WI38 (cell line): ENCODE measurements at regions not wholly inside any gene's neighbourhood (a gene's known extent, or its start where the extent isn't known, plus 50 kb on each side); places are given as distances from the start of the nearest gene placed in this dataset.
"Not testable (repeated sequence)": the region's sequence is repeated elsewhere in the genome, so short reads cannot be mapped to it uniquely, and the experiment has no call there.

ENCODE experiments used
- H3K4me3 ChIP-seq: 2 replicates; pipeline ENCODE4 v1.5.1; 2011; ENCODE audit warnings: low read depth, mild to moderate bottlenecking, control low read depth, low read length
- TF ChIP-seq, protein P1 (sequence below): IDR thresholded peaks from 2 replicates; pipeline ENCODE4 v1.5.1; 2012; ENCODE audit warnings: low read depth, mild to moderate bottlenecking, control low read depth, low read length

DNA sequence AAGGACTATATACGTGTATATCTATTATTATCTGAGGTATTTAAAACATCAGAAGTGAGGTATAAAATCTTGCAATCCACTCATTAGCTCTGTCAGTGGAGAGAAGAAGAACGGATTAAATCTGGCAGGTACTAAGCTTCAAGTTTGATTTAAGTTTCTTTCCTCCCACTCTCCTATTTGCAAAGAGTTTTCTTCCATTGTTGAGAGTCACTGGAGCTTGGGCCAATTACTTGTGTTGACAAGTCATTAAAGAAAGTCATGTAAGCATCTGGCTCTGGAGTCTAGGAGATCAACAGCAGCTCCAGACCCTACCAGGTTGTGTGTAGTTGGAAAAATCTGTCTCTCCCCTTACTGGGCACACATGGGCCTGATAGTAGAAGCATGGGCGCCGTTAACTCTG, 476.8 kb upstream of the SMARCA2 start:
- no peak overlapping the region for H3K4me3 ChIP-seq
- TF ChIP-seq, protein P1, sequence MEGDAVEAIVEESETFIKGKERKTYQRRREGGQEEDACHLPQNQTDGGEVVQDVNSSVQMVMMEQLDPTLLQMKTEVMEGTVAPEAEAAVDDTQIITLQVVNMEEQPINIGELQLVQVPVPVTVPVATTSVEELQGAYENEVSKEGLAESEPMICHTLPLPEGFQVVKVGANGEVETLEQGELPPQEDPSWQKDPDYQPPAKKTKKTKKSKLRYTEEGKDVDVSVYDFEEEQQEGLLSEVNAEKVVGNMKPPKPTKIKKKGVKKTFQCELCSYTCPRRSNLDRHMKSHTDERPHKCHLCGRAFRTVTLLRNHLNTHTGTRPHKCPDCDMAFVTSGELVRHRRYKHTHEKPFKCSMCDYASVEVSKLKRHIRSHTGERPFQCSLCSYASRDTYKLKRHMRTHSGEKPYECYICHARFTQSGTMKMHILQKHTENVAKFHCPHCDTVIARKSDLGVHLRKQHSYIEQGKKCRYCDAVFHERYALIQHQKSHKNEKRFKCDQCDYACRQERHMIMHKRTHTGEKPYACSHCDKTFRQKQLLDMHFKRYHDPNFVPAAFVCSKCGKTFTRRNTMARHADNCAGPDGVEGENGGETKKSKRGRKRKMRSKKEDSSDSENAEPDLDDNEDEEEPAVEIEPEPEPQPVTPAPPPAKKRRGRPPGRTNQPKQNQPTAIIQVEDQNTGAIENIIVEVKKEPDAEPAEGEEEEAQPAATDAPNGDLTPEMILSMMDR = no peak

- TF ChIP-seq, protein P1 = no peak
- H3K4me3 ChIP-seq = no peak overlapping the region
Measured at GRCh38 chr9:1539216-1539615, 475.9 kb upstream of the SMARCA2 start.

GRCh38 chr9:1550636-1551035, 464.5 kb upstream of the SMARCA2 start:
- no peak overlapping the region for H3K4me3 ChIP-seq

DNA sequence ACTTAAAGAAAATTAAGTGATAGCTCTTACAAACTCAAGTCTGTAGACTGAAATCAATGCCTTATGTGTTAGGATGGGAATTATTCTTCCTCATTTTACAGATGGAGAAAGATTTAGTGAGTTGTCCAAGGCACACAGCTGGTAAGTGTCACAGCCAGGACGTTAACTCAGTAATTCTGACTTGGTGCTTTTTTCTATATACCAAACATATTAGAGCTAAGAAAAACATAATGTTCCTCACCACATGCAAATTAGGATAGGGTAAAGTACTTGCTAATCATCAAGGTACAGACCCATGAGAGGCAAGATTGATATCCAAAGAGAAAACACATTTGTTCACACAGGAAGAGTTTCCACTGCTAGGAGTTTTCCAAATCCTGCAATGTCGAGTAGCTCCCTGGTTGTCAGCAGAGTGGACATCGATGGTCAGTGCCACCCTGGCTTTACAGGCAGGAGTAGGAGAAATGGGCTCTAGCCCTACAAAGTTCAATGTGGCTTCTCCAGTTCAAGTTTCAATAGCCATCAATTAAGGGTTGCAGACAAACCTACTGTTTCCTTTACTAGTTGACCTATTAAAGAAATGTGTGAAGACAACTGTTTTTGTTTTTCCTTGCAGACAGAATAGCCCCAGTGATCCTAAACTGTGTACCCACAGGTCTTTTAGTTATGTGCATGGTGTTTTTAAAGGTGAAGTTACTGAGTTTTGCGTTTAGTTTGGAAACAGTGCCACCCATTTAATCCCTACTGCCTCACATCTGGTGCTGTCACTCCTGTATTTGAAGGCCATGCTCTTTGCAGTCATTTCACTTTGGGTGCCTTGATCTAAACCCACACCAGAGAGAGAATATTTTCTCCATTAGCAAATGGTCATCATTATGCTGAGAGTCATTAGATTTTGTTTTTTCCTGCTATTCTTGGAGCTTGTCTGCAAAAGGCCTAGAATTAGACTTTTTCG, 460.8 kb upstream of the SMARCA2 start:
- H3K4me3 ChIP-seq = no peak overlapping the region
- TF ChIP-seq, protein P1 = no peak

More at GRCh38 chr9:1550636-1551035, 464.5 kb upstream of the SMARCA2 start:
- TF ChIP-seq, protein P1 = no peak

DNA sequence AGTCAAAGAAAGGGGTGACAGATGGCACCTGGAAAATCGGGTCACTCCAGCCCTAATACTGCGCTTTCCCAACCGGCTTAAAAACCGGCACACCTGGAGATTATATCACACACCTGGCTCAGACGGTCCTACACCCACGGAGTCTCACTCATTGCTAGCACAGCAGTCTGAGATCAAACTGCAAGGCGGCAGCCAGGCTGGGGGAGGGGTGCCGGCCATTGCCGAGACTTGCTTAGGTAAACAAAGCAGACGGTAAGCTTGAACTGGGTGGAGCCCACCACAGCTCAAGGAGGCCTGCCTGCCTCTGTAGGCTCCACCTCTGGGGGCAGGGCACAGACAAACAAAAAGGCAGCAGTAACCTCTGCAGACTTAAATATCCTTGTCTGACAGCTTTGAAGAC, 456.5 kb upstream of the SMARCA2 start:
- not testable (repeated sequence) for H3K4me3 ChIP-seq

- no peak overlapping the region for H3K4me3 ChIP-seq
- TF ChIP-seq, protein P1 = no peak
Measured at GRCh38 chr9:1575939-1576338, 439.2 kb upstream of the SMARCA2 start.

DNA sequence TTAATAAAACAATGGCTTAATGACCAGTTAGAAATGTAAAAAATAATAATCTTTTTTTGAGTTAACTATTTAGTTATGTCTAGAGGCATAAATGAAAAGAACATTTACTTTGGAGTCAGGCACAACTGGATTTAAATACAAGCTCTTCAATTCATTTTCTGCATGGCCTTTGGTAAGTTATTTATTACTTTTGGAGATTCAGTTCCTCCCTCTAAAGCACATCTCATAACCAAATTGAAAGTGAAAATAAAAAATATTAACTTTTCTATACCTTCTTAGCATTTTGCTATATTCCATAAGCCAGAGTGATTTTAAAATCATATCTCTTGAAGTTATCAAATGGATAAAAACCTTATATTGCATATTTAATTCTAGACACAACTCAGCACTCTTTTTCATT, 434.9 kb upstream of the SMARCA2 start:
- no peak overlapping the region for H3K4me3 ChIP-seq
- TF ChIP-seq, protein P1 = no peak
